Activated CD4-positive, alpha-beta T cell treated with anti-CD3 and anti-CD28 coated beads, Interleukin-2, amount 50 U/mL, for 16 hours (primary cell): ENCODE measurements at regions not wholly inside any gene's neighbourhood (a gene's known extent, or its start where the extent isn't known, plus 50 kb on each side); places are given as distances from the start of the nearest gene placed in this dataset.
"Not testable (repeated sequence)": the region's sequence is repeated elsewhere in the genome, so short reads cannot be mapped to it uniquely, and the experiment has no call there.

ENCODE experiments used
- DNase-seq: peaks from one replicate; pipeline ENCODE4 v3.0.0-alpha.2; 2020

- no peak for DNase-seq
Measured at GRCh38 chr6:140486450-140487361, 1112.3 kb upstream of the CITED2 start.

GRCh38 chr6:140485740-140486449 lies 1111.4 kb upstream of the CITED2 start:
- no peak for DNase-seq

GRCh38 chr6:140480852-140481251 lies 1106.4 kb upstream of the CITED2 start:
- DNase-seq, result no peak

GRCh38 chr6:140478631-140479030 lies 1104.2 kb upstream of the CITED2 start:
- DNase-seq, result no peak

- no peak for DNase-seq
Measured at GRCh38 chr6:140475086-140475485, 1100.6 kb upstream of the CITED2 start.

GRCh38 chr6:140464720-140465119 lies 1090.3 kb upstream of the CITED2 start:
- no peak for DNase-seq

- no peak for DNase-seq
Measured at GRCh38 chr6:140463312-140463710, 1088.9 kb upstream of the CITED2 start.

GRCh38 chr6:140462453-140463311 lies 1088.2 kb upstream of the CITED2 start:
- DNase-seq, result no peak

GRCh38 chr6:140462076-140462452 lies 1087.6 kb upstream of the CITED2 start:
- DNase-seq, result no peak

- no peak for DNase-seq
Measured at GRCh38 chr6:140460267-140460666, 1085.8 kb upstream of the CITED2 start.

- DNase-seq, result no peak
Measured at GRCh38 chr6:140459209-140459608, 1084.8 kb upstream of the CITED2 start.

- no peak for DNase-seq
Measured at GRCh38 chr6:140446241-140446640, 1071.8 kb upstream of the CITED2 start.

- no peak for DNase-seq
Measured at GRCh38 chr6:140445474-140446004, 1071.1 kb upstream of the CITED2 start.

- not testable (repeated sequence) for DNase-seq
Measured at GRCh38 chr6:140443112-140443511, 1068.7 kb upstream of the CITED2 start.

GRCh38 chr6:140441256-140441655 lies 1066.8 kb upstream of the CITED2 start:
- no peak for DNase-seq

GRCh38 chr6:140440223-140440835 lies 1065.9 kb upstream of the CITED2 start:
- DNase-seq, result no peak

- no peak for DNase-seq
Measured at GRCh38 chr6:140438346-140438735, 1063.9 kb upstream of the CITED2 start.

- DNase-seq, result no peak
Measured at GRCh38 chr6:140437619-140438345, 1063.3 kb upstream of the CITED2 start.

GRCh38 chr6:140436023-140436811 lies 1061.8 kb upstream of the CITED2 start:
- DNase-seq, result no peak

- no peak for DNase-seq
Measured at GRCh38 chr6:140434761-140435160, 1060.3 kb upstream of the CITED2 start.

- no peak for DNase-seq
Measured at GRCh38 chr6:140433072-140433471, 1058.6 kb upstream of the CITED2 start.
